Epithelial cell of prostate (primary cell): ENCODE measurements at regions not wholly inside any gene's neighbourhood (a gene's known extent, or its start where the extent isn't known, plus 50 kb on each side); places are given as distances from the start of the nearest gene placed in this dataset.
A peak's percentile ranks its signal among the peaks of the same experiment; 100 is the strongest.
"Not testable (repeated sequence)": the region's sequence is repeated elsewhere in the genome, so short reads cannot be mapped to it uniquely, and the experiment has no call there.

ENCODE experiments used
- DNase-seq: peaks from one replicate; pipeline ENCODE4 v3.0.0-alpha.2; 2011; ENCODE audit warnings: low read depth, low spot score
- H3K27ac ChIP-seq: fragments of 450-650 bp; 2 replicates; pipeline ENCODE4 v1.5.1; 2017; ENCODE audit warnings: mild to moderate bottlenecking

- DNase-seq = no peak
Measured at GRCh38 chr12:87599459-87599858, 429.7 kb downstream of the C12orf50 start.

GRCh38 chr12:87597114-87597513 is 432.1 kb downstream of the C12orf50 start:
- DNase-seq = no peak

More at GRCh38 chr12:87599459-87599858, 429.7 kb downstream of the C12orf50 start:
- no peak overlapping the region for H3K27ac ChIP-seq

GRCh38 chr12:87596636-87597035 is 432.6 kb downstream of the C12orf50 start:
- no peak overlapping the region for H3K27ac ChIP-seq
- DNase-seq = no peak

More at GRCh38 chr12:87597114-87597513, 432.1 kb downstream of the C12orf50 start:
- no peak overlapping the region for H3K27ac ChIP-seq

- no peak overlapping the region for H3K27ac ChIP-seq
- no peak for DNase-seq
Measured at GRCh38 chr12:87596134-87596533, 433.1 kb downstream of the C12orf50 start.

- H3K27ac ChIP-seq = no peak overlapping the region
- no peak for DNase-seq
Measured at GRCh38 chr12:87585882-87586557, 443.2 kb downstream of the C12orf50 start.

GRCh38 chr12:87579091-87579490 is 450.1 kb downstream of the C12orf50 start:
- H3K27ac ChIP-seq, DNase-seq: not testable (repeated sequence)

- no peak for DNase-seq
Measured at GRCh38 chr12:87575906-87576305, 453.3 kb downstream of the C12orf50 start.

GRCh38 chr12:87566918-87567317 is 462.3 kb downstream of the C12orf50 start:
- not testable (repeated sequence) for DNase-seq, H3K27ac ChIP-seq

More at GRCh38 chr12:87575906-87576305, 453.3 kb downstream of the C12orf50 start:
- no peak overlapping the region for H3K27ac ChIP-seq

- no peak for DNase-seq
- no peak overlapping the region for H3K27ac ChIP-seq
Measured at GRCh38 chr12:87556985-87557384, 472.2 kb downstream of the C12orf50 start.

- not testable (repeated sequence) for H3K27ac ChIP-seq, DNase-seq
Measured at GRCh38 chr12:87531213-87531612, 498.0 kb downstream of the C12orf50 start.

GRCh38 chr12:87529413-87529812 is 499.8 kb downstream of the C12orf50 start:
- H3K27ac ChIP-seq = no peak overlapping the region
- no peak for DNase-seq

GRCh38 chr12:87520968-87521367 is 508.2 kb downstream of the C12orf50 start:
- H3K27ac ChIP-seq = no peak overlapping the region
- DNase-seq = no peak

- DNase-seq = no peak
- H3K27ac ChIP-seq = peak overlapping the region; percentile 6
Measured at GRCh38 chr12:87518481-87518880, 510.7 kb downstream of the C12orf50 start.

- peak overlapping the region; percentile 6 for H3K27ac ChIP-seq
- no peak for DNase-seq
Measured at GRCh38 chr12:87518036-87518435, 511.2 kb downstream of the C12orf50 start.

- DNase-seq = no peak
- H3K27ac ChIP-seq = no peak overlapping the region
Measured at GRCh38 chr12:87513536-87514280, 515.5 kb downstream of the C12orf50 start.

GRCh38 chr12:87511371-87511770 is 517.8 kb downstream of the C12orf50 start:
- H3K27ac ChIP-seq = no peak overlapping the region
- no peak for DNase-seq

GRCh38 chr12:87509237-87509820 is 519.9 kb downstream of the C12orf50 start:
- H3K27ac ChIP-seq = peak overlapping the region; percentile 56
- DNase-seq = peak; percentile 39

- H3K27ac ChIP-seq = no peak overlapping the region
- no peak for DNase-seq
Measured at GRCh38 chr12:87491598-87491997, 537.6 kb downstream of the C12orf50 start.

GRCh38 chr12:87491089-87491488 is 538.1 kb downstream of the C12orf50 start:
- no peak overlapping the region for H3K27ac ChIP-seq
- DNase-seq = no peak

GRCh38 chr12:87469295-87469694 is 559.9 kb downstream of the C12orf50 start:
- no peak for DNase-seq
- no peak overlapping the region for H3K27ac ChIP-seq

- H3K27ac ChIP-seq = no peak overlapping the region
- DNase-seq = no peak
Measured at GRCh38 chr12:87467936-87468335, 561.3 kb downstream of the C12orf50 start.
